Liver (tissue), 3 donors: ENCODE measurements at regions not wholly inside any gene's neighbourhood (a gene's known extent, or its start where the extent isn't known, plus 50 kb on each side); places are given as distances from the start of the nearest gene placed in this dataset.

Source experiments
- EGR1 ChIP-seq, 2 donors: IDR thresholded peaks; 2 replicates each; pipeline ENCODE4 v1.6.1; 2016 to 2018; ENCODE audit warnings: antibody characterized with exemption in 2 of 2, low read depth in 2 of 2
- FOXA1 ChIP-seq: IDR thresholded peaks from 2 replicates; pipeline ENCODE4 v1.6.1; 2016; ENCODE audit warnings: antibody characterized with exemption
- GABPA ChIP-seq, 2 donors: IDR thresholded peaks in 1 of 2; conservative IDR thresholded peaks in 1 of 2; 2 replicates each; pipeline ENCODE4 v1.6.1; 2016; ENCODE audit warnings: antibody characterized with exemption in 2 of 2, mild to moderate bottlenecking in 1 of 2, moderate library complexity in 1 of 2
- JUND ChIP-seq, 2 donors: IDR thresholded peaks; 2 replicates each; pipeline ENCODE4 v1.6.1; 2016; ENCODE audit warnings: antibody characterized with exemption in 2 of 2
- NR2F2 ChIP-seq: IDR thresholded peaks from 2 replicates; pipeline ENCODE4 v1.6.1; 2016; ENCODE audit warnings: antibody characterized with exemption
- RAD21 ChIP-seq, 2 donors: IDR thresholded peaks; 2 replicates each; pipeline ENCODE4 v1.6.1; 2016; ENCODE audit warnings: antibody characterized with exemption in 2 of 2, mild to moderate bottlenecking in 2 of 2
- SP1 ChIP-seq: IDR thresholded peaks from 2 replicates; pipeline ENCODE4 v1.6.1; 2018; ENCODE audit warnings: antibody characterized with exemption, mild to moderate bottlenecking
- TAF1 ChIP-seq: conservative IDR thresholded peaks from 2 replicates; pipeline ENCODE4 v1.6.1; 2016; ENCODE audit warnings: antibody characterized with exemption, mild to moderate bottlenecking
- YY1 ChIP-seq: IDR thresholded peaks from 2 replicates; pipeline ENCODE4 v1.6.1; 2016; ENCODE audit warnings: antibody characterized with exemption, mild to moderate bottlenecking
- TF ChIP-seq, protein P1 (sequence below): fragments of 150-350 bp; IDR thresholded peaks from 2 replicates; pipeline ENCODE4 v1.5.1; 2017; ENCODE audit warnings: improper control_type of control experiment, low read depth, low read length; ENCODE audit not compliant: missing input control
- TF ChIP-seq, protein P2 (sequence below): IDR thresholded peaks from 2 replicates; pipeline ENCODE4 v1.6.1; 2016; ENCODE audit warnings: antibody characterized with exemption
- TF ChIP-seq, protein P3 (sequence below): IDR thresholded peaks from 2 replicates; pipeline ENCODE4 v1.6.1; 2016; ENCODE audit warnings: antibody characterized with exemption
- TF ChIP-seq, protein P4 (sequence below): IDR thresholded peaks from 2 replicates; pipeline ENCODE4 v1.6.1; 2016; ENCODE audit warnings: antibody characterized with exemption, mild to moderate bottlenecking
- TF ChIP-seq, protein P5 (sequence below): IDR thresholded peaks from 2 replicates; pipeline ENCODE4 v1.6.1; 2016; ENCODE audit warnings: antibody characterized with exemption
- donor health status: healthy.
- donor health status: healthy.

DNA sequence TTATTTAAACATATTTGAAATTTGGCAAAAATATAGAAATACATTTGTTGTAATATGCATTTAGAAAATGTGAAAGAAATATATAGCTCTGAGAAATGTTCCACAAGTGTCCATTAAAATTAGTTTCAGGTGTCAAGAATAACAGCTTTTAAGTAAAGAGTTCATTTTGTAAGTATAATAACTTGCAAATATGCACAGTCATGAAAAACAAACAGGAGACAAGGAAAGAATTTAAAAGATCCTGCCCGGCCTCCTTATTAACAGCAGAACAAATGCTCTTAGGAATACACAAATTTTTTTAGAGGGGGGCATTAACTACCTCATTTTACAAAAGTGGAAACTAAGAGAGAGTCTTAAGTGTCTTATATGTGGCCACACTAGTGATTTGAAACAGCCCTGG lies 77.7 kb upstream of the DBX2 start:
- TF ChIP-seq, protein P1, sequence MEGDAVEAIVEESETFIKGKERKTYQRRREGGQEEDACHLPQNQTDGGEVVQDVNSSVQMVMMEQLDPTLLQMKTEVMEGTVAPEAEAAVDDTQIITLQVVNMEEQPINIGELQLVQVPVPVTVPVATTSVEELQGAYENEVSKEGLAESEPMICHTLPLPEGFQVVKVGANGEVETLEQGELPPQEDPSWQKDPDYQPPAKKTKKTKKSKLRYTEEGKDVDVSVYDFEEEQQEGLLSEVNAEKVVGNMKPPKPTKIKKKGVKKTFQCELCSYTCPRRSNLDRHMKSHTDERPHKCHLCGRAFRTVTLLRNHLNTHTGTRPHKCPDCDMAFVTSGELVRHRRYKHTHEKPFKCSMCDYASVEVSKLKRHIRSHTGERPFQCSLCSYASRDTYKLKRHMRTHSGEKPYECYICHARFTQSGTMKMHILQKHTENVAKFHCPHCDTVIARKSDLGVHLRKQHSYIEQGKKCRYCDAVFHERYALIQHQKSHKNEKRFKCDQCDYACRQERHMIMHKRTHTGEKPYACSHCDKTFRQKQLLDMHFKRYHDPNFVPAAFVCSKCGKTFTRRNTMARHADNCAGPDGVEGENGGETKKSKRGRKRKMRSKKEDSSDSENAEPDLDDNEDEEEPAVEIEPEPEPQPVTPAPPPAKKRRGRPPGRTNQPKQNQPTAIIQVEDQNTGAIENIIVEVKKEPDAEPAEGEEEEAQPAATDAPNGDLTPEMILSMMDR, result no peak
- no peak for TF ChIP-seq SP1
- TF ChIP-seq TAF1, result no peak
- TF ChIP-seq, protein P2, sequence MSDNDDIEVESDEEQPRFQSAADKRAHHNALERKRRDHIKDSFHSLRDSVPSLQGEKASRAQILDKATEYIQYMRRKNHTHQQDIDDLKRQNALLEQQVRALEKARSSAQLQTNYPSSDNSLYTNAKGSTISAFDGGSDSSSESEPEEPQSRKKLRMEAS, result no peak
- TF ChIP-seq, protein P3, sequence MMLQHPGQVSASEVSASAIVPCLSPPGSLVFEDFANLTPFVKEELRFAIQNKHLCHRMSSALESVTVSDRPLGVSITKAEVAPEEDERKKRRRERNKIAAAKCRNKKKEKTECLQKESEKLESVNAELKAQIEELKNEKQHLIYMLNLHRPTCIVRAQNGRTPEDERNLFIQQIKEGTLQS, result no peak
- no peak for TF ChIP-seq EGR1 (IDR thresholded peaks at IDR 0.05; ENCODE audit: low read depth in 2 of 2)
- TF ChIP-seq JUND (IDR thresholded peaks at IDR 0.05), result no peak
- no peak for TF ChIP-seq GABPA (IDR thresholded peaks at IDR 0.05 in 1 of 2, conservative IDR thresholded peaks at IDR 0.05 in 1 of 2)
- no peak for TF ChIP-seq RAD21 (IDR thresholded peaks at IDR 0.05)
- TF ChIP-seq YY1, result no peak
- TF ChIP-seq NR2F2, result no peak
- TF ChIP-seq, protein P4, sequence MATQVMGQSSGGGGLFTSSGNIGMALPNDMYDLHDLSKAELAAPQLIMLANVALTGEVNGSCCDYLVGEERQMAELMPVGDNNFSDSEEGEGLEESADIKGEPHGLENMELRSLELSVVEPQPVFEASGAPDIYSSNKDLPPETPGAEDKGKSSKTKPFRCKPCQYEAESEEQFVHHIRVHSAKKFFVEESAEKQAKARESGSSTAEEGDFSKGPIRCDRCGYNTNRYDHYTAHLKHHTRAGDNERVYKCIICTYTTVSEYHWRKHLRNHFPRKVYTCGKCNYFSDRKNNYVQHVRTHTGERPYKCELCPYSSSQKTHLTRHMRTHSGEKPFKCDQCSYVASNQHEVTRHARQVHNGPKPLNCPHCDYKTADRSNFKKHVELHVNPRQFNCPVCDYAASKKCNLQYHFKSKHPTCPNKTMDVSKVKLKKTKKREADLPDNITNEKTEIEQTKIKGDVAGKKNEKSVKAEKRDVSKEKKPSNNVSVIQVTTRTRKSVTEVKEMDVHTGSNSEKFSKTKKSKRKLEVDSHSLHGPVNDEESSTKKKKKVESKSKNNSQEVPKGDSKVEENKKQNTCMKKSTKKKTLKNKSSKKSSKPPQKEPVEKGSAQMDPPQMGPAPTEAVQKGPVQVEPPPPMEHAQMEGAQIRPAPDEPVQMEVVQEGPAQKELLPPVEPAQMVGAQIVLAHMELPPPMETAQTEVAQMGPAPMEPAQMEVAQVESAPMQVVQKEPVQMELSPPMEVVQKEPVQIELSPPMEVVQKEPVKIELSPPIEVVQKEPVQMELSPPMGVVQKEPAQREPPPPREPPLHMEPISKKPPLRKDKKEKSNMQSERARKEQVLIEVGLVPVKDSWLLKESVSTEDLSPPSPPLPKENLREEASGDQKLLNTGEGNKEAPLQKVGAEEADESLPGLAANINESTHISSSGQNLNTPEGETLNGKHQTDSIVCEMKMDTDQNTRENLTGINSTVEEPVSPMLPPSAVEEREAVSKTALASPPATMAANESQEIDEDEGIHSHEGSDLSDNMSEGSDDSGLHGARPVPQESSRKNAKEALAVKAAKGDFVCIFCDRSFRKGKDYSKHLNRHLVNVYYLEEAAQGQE, result no peak
- no peak for TF ChIP-seq FOXA1
- TF ChIP-seq, protein P5, sequence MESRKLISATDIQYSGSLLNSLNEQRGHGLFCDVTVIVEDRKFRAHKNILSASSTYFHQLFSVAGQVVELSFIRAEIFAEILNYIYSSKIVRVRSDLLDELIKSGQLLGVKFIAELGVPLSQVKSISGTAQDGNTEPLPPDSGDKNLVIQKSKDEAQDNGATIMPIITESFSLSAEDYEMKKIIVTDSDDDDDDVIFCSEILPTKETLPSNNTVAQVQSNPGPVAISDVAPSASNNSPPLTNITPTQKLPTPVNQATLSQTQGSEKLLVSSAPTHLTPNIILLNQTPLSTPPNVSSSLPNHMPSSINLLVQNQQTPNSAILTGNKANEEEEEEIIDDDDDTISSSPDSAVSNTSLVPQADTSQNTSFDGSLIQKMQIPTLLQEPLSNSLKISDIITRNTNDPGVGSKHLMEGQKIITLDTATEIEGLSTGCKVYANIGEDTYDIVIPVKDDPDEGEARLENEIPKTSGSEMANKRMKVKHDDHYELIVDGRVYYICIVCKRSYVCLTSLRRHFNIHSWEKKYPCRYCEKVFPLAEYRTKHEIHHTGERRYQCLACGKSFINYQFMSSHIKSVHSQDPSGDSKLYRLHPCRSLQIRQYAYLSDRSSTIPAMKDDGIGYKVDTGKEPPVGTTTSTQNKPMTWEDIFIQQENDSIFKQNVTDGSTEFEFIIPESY, result no peak
